ENCODE measurements at regions not wholly inside any gene's neighbourhood (a gene's known extent, or its start where the extent isn't known, plus 50 kb on each side); places are given as distances from the start of the nearest gene placed in this dataset.

- no peaks in the 10 kb centered on the region for H3K27me3 ChIP-seq
- no peak for DNase-seq
- no peaks in the 10 kb centered on the region for H3K36me3 ChIP-seq
- intact Hi-C loops (cut with DNase I; ENCODE audit: low total_unique reads) = no loop called here
- H3K9me3 ChIP-seq = no peaks in the 10 kb centered on the region
- no peaks in the 10 kb centered on the region for H3K4me1 ChIP-seq
- no peak for TF ChIP-seq CTCF (IDR thresholded peaks at IDR 0.05)
- no peak overlapping the region for H3K4me3 ChIP-seq
- no peak overlapping the region for H3K27ac ChIP-seq
These were observed 510.5 kb upstream of the CBLB start for GRCh38 chr3:106379251-106379750.

GRCh38 chr3:106380232-106380631 lies 511.4 kb upstream of the CBLB start:
- no peak overlapping the region for H3K27ac ChIP-seq
- H3K36me3 ChIP-seq = no peaks in the 10 kb centered on the region
- H3K27me3 ChIP-seq = no peaks in the 10 kb centered on the region
- H3K9me3 ChIP-seq = no peaks in the 10 kb centered on the region
- no peak for TF ChIP-seq CTCF (IDR thresholded peaks at IDR 0.05)
- no peak overlapping the region for H3K4me3 ChIP-seq
- intact Hi-C loops (cut with DNase I; ENCODE audit: low total_unique reads) = loop anchor here (5.0 kb wide), 1 partner anchor 1208 kb away; no protein-coding TSS in a partner anchor
- no peaks in the 10 kb centered on the region for H3K4me1 ChIP-seq
- no peak for DNase-seq

- H3K36me3 ChIP-seq = no peaks in the 10 kb centered on the region
- no peak overlapping the region for H3K4me3 ChIP-seq
- no peak for DNase-seq
- no peak overlapping the region for H3K27ac ChIP-seq
- H3K9me3 ChIP-seq = no peaks in the 10 kb centered on the region
- H3K27me3 ChIP-seq = no peaks in the 10 kb centered on the region
- intact Hi-C loops (cut with DNase I; ENCODE audit: low total_unique reads) = loop anchor here (5.0 kb wide), 1 partner anchor 1209 kb away; no protein-coding TSS in a partner anchor
- TF ChIP-seq CTCF (IDR thresholded peaks at IDR 0.05) = no peak
- no peaks in the 10 kb centered on the region for H3K4me1 ChIP-seq
These were observed 512.6 kb upstream of the CBLB start for GRCh38 chr3:106381286-106381938.

GRCh38 chr3:106381939-106382335 lies 513.1 kb upstream of the CBLB start:
- Histone ChIP-seq H3K4me3 (no peak overlapping the region), H3K36me3 (no peaks in the 10 kb centered on the region), H3K27ac (no peak overlapping the region), H3K4me1 (no peaks in the 10 kb centered on the region), H3K9me3 (no peaks in the 10 kb centered on the region), H3K27me3 (no peaks in the 10 kb centered on the region)
- intact Hi-C loops (cut with DNase I; ENCODE audit: low total_unique reads) = loop anchor here (5.0 kb wide), 1 partner anchor 1210 kb away; no protein-coding TSS in a partner anchor
- no peak for DNase-seq
- TF ChIP-seq CTCF (IDR thresholded peaks at IDR 0.05) = no peak

GRCh38 chr3:106386050-106386449 lies 517.2 kb upstream of the CBLB start:
- Histone ChIP-seq H3K27me3 (no peaks in the 10 kb centered on the region), H3K9me3 (no peaks in the 10 kb centered on the region), H3K4me3 (no peak overlapping the region), H3K36me3 (no peaks in the 10 kb centered on the region), H3K27ac (no peak overlapping the region), H3K4me1 (no peaks in the 10 kb centered on the region)
- intact Hi-C loops (cut with DNase I; ENCODE audit: low total_unique reads) = no loop called here
- TF ChIP-seq CTCF (IDR thresholded peaks at IDR 0.05) = no peak
- no peak for DNase-seq

All from tibial artery (tissue), 4 donors.